ENCODE measurements at regions not wholly inside any gene's neighbourhood (a gene's known extent, or its start where the extent isn't known, plus 50 kb on each side); places are given as distances from the start of the nearest gene placed in this dataset.

DNA sequence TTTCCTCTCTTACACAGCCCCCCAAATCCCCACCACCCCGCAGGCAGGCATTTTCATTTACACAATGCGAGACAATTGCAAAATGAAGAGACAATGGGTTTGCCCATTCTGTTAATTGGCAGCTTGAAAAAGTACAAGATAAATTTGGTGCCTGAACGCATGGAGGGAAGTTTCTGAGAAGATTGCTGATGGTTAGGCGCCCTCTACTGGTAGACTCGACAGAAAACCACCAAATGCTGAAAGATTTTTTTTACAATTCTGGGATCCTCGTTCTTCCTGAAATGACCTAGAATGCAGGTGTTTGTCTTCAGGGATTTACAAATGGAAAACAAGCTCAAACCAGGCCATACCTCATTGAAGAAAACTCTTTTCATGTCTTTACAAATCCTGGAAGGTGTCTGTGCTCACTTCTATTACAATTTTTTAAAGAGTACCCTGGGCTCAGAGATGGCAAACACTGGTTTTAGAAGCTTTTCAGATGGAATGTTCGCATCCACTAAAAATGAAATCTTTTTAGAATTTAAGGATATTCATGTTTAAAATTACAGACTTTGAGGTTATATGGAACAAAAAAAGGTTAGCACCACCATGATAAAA is 338.5 kb downstream of the PMP22 start:
- TF ChIP-seq, protein P1, sequence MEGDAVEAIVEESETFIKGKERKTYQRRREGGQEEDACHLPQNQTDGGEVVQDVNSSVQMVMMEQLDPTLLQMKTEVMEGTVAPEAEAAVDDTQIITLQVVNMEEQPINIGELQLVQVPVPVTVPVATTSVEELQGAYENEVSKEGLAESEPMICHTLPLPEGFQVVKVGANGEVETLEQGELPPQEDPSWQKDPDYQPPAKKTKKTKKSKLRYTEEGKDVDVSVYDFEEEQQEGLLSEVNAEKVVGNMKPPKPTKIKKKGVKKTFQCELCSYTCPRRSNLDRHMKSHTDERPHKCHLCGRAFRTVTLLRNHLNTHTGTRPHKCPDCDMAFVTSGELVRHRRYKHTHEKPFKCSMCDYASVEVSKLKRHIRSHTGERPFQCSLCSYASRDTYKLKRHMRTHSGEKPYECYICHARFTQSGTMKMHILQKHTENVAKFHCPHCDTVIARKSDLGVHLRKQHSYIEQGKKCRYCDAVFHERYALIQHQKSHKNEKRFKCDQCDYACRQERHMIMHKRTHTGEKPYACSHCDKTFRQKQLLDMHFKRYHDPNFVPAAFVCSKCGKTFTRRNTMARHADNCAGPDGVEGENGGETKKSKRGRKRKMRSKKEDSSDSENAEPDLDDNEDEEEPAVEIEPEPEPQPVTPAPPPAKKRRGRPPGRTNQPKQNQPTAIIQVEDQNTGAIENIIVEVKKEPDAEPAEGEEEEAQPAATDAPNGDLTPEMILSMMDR (IDR thresholded peaks at IDR 0.05; ENCODE audit: control extremely low read depth, extremely low read depth, low read depth, missing control alignments), result peak; percentile 72
- POLR2A ChIA-PET, result no interaction called here
- CTCF ChIA-PET, result interaction anchor here (0.6 to 3.6 kb wide), 24 partner anchors 11 to 1896 kb away, joined by 3 to 24 read pairs (median 4); partner anchors contain the start of gene HS3ST3B1
- peak; percentile 37 for DNase-seq (ENCODE audit: extremely low spot score)

GRCh38 chr17:14926073-14926472 is 339.1 kb downstream of the PMP22 start:
- no peak for DNase-seq (ENCODE audit: extremely low spot score)
- TF ChIP-seq, protein P1 (IDR thresholded peaks at IDR 0.05; ENCODE audit: control extremely low read depth, extremely low read depth, low read depth, missing control alignments), result no peak
- ChIA-PET POLR2A (no interaction called here), CTCF (interaction anchor here (0.8 to 3.6 kb wide), 20 partner anchors 10 to 1896 kb away, joined by 3 to 24 read pairs (median 6); partner anchors contain the start of gene HS3ST3B1)

GRCh38 chr17:14925498-14925897 is 339.6 kb downstream of the PMP22 start:
- POLR2A ChIA-PET, result no interaction called here
- CTCF ChIA-PET, result interaction anchor here (0.7 to 3.6 kb wide), 10 partner anchors 10 to 1895 kb away, joined by 4 to 24 read pairs (median 8); no protein-coding TSS in a partner anchor
- TF ChIP-seq, protein P1 (IDR thresholded peaks at IDR 0.05; ENCODE audit: control extremely low read depth, extremely low read depth, low read depth, missing control alignments), result no peak
- no peak for DNase-seq (ENCODE audit: extremely low spot score)

GRCh38 chr17:14923981-14924380 is 341.1 kb downstream of the PMP22 start:
- TF ChIP-seq, protein P1 (IDR thresholded peaks at IDR 0.05; ENCODE audit: control extremely low read depth, extremely low read depth, low read depth, missing control alignments), result no peak
- ChIA-PET POLR2A (no interaction called here), CTCF (no interaction called here)
- DNase-seq (ENCODE audit: extremely low spot score), result no peak

DNA sequence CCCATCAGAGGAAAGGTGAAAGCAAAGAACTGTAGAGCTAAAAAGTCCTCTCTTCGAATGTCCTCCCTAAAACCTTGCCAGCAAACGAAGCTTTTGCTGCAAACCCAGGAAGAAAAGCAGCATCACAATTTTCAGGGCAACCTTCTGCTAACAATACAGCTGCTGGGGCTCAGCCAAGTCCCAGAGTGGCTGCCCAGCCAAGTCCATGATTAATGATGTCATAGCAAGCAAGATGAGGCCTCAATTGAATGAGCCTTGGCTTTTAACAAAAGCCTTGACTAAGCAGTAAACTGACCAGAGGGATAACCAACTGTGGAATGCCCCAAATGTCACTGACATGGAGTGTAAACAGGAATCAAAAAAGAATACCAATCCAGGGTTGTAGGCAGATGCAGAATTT is 342.7 kb downstream of the PMP22 start:
- TF ChIP-seq, protein P1 (IDR thresholded peaks at IDR 0.05; ENCODE audit: control extremely low read depth, extremely low read depth, low read depth, missing control alignments), result no peak
- no peak for DNase-seq (ENCODE audit: extremely low spot score)
- ChIA-PET POLR2A (no interaction called here), CTCF (interaction anchor here (0.9 kb wide), 1 partner anchor 19 kb away, joined by 3 read pairs; no protein-coding TSS in a partner anchor)

DNA sequence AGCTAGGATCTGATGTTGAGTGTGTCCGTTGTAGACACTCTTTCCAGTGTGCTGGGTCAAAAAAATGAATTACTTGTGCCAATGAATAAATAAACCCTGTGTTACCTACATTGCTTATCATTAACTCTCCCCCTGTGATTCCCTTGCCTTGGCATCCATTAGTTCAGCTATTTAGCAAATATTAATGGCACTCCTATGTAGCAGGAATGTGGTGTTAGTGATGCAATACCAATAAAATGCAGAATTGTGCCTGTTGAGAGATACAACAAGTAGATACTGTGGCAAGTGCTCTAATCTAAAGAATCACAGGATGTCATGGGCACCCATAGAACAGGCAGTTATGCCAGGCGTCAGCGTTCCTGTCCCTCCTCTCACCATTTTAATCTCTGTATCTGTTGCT is 343.2 kb downstream of the PMP22 start:
- ChIA-PET CTCF (no interaction called here), POLR2A (no interaction called here)
- DNase-seq (ENCODE audit: extremely low spot score), result no peak
- TF ChIP-seq, protein P1 (IDR thresholded peaks at IDR 0.05; ENCODE audit: control extremely low read depth, extremely low read depth, low read depth, missing control alignments), result no peak
